GM12878 (cell line): ENCODE measurements at regions not wholly inside any gene's neighbourhood (a gene's known extent, or its start where the extent isn't known, plus 50 kb on each side); places are given as distances from the start of the nearest gene placed in this dataset.

ENCODE experiments used
- BHLHE40 ChIP-seq, 2 experiments: fragments of 450-650 bp in 1 of 2; IDR thresholded peaks; 2 replicates each; pipeline ENCODE4 v1.6.1; 2011 to 2017; ENCODE audit warnings: low read depth in 2 of 2, borderline replicate concordance in 1 of 2, improper control_type of control experiment in 1 of 2, low read length in 1 of 2, mild to moderate bottlenecking in 1 of 2
- EGR1 ChIP-seq, 2 experiments: IDR thresholded peaks; 1 replicate in 1 of 2; 2 replicates in 1 of 2; pipeline ENCODE4 v1.6.1; 2011 to 2012; ENCODE audit warnings: low read depth in 2 of 2, low read length in 2 of 2, borderline replicate concordance in 1 of 2, mild to moderate bottlenecking in 1 of 2, moderate library complexity in 1 of 2
- GABPA ChIP-seq: IDR thresholded peaks from 2 replicates; pipeline ENCODE4 v1.6.1; 2014; ENCODE audit warnings: antibody characterized with exemption, low read depth, mild to moderate bottlenecking, inconsistent platforms
- POLR2A ChIP-seq: IDR thresholded peaks from 2 replicates; pipeline ENCODE4 v1.6.1; 2011; ENCODE audit warnings: low read depth, mild to moderate bottlenecking, low read length
- RCOR1 ChIP-seq: conservative IDR thresholded peaks from 2 replicates; pipeline ENCODE4 v1.6.1; 2012; ENCODE audit warnings: low read depth, low read length, improper control_type of control experiment
- TF ChIP-seq, protein P1 (sequence below): fragments of 150-350 bp; IDR thresholded peaks from 2 replicates; pipeline ENCODE4 v1.6.1; 2016; ENCODE audit warnings: low read depth, low read length
- TF ChIP-seq, protein P2 (sequence below): IDR thresholded peaks from 2 replicates; pipeline ENCODE4 v1.6.1; 2011; ENCODE audit warnings: low read depth, low read length, improper control_type of control experiment, borderline replicate concordance
- TF ChIP-seq, protein P3 (sequence below), 3 experiments: IDR thresholded peaks in 2 of 3; conservative IDR thresholded peaks in 1 of 3; 2 replicates each; pipeline ENCODE4 v1.5.1; 2011; ENCODE audit warnings: low read depth in 3 of 3, low read length in 3 of 3, mild to moderate bottlenecking in 3 of 3, control low read depth in 2 of 3, moderate library complexity in 2 of 3, inconsistent platforms in 1 of 3, mixed read lengths in 1 of 3; ENCODE audit not compliant: control insufficient read depth in 2 of 3, insufficient read depth in 1 of 3; ENCODE audit errors: extremely low read depth in 1 of 3
- TF ChIP-seq, protein P4 (sequence below): fragments of 450-650 bp; IDR thresholded peaks from 2 replicates; pipeline ENCODE4 v1.6.1; 2016; ENCODE audit warnings: mild to moderate bottlenecking, moderate library complexity, borderline replicate concordance

DNA sequence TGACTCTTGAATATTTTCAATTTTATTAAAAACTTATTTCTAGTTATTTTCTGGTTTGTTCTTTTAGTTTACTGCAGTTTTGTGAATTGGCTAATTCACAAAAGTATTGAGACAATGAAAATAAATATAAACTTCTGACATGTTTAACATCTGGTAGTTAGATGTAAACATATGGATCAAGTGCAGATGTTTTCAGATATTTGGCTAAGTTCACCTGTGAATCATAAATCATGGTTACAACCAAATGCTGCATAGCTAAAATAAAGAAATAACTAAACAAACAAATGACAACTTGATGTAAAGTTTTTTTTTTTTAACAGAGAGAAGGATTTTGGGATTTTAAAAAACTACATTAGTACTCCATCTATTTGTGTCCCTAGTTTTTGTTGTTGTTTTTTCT lies 484.6 kb downstream of the SLCO4C1 start:
- TF ChIP-seq, protein P1, sequence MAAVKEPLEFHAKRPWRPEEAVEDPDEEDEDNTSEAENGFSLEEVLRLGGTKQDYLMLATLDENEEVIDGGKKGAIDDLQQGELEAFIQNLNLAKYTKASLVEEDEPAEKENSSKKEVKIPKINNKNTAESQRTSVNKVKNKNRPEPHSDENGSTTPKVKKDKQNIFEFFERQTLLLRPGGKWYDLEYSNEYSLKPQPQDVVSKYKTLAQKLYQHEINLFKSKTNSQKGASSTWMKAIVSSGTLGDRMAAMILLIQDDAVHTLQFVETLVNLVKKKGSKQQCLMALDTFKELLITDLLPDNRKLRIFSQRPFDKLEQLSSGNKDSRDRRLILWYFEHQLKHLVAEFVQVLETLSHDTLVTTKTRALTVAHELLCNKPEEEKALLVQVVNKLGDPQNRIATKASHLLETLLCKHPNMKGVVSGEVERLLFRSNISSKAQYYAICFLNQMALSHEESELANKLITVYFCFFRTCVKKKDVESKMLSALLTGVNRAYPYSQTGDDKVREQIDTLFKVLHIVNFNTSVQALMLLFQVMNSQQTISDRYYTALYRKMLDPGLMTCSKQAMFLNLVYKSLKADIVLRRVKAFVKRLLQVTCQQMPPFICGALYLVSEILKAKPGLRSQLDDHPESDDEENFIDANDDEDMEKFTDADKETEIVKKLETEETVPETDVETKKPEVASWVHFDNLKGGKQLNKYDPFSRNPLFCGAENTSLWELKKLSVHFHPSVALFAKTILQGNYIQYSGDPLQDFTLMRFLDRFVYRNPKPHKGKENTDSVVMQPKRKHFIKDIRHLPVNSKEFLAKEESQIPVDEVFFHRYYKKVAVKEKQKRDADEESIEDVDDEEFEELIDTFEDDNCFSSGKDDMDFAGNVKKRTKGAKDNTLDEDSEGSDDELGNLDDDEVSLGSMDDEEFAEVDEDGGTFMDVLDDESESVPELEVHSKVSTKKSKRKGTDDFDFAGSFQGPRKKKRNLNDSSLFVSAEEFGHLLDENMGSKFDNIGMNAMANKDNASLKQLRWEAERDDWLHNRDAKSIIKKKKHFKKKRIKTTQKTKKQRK, result no peak
- no peak for TF ChIP-seq POLR2A
- no peak for TF ChIP-seq GABPA
- TF ChIP-seq, protein P2, sequence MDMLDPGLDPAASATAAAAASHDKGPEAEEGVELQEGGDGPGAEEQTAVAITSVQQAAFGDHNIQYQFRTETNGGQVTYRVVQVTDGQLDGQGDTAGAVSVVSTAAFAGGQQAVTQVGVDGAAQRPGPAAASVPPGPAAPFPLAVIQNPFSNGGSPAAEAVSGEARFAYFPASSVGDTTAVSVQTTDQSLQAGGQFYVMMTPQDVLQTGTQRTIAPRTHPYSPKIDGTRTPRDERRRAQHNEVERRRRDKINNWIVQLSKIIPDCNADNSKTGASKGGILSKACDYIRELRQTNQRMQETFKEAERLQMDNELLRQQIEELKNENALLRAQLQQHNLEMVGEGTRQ, result no peak
- TF ChIP-seq, protein P3, sequence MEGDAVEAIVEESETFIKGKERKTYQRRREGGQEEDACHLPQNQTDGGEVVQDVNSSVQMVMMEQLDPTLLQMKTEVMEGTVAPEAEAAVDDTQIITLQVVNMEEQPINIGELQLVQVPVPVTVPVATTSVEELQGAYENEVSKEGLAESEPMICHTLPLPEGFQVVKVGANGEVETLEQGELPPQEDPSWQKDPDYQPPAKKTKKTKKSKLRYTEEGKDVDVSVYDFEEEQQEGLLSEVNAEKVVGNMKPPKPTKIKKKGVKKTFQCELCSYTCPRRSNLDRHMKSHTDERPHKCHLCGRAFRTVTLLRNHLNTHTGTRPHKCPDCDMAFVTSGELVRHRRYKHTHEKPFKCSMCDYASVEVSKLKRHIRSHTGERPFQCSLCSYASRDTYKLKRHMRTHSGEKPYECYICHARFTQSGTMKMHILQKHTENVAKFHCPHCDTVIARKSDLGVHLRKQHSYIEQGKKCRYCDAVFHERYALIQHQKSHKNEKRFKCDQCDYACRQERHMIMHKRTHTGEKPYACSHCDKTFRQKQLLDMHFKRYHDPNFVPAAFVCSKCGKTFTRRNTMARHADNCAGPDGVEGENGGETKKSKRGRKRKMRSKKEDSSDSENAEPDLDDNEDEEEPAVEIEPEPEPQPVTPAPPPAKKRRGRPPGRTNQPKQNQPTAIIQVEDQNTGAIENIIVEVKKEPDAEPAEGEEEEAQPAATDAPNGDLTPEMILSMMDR (IDR thresholded peaks at IDR 0.05 in 2 of 3, conservative IDR thresholded peaks at IDR 0.05 in 1 of 3; ENCODE audit: control insufficient read depth in 2 of 3, extremely low read depth in 1 of 3, insufficient read depth in 1 of 3, low read depth in 3 of 3, low read length in 3 of 3), result no peak
- TF ChIP-seq, protein P4, sequence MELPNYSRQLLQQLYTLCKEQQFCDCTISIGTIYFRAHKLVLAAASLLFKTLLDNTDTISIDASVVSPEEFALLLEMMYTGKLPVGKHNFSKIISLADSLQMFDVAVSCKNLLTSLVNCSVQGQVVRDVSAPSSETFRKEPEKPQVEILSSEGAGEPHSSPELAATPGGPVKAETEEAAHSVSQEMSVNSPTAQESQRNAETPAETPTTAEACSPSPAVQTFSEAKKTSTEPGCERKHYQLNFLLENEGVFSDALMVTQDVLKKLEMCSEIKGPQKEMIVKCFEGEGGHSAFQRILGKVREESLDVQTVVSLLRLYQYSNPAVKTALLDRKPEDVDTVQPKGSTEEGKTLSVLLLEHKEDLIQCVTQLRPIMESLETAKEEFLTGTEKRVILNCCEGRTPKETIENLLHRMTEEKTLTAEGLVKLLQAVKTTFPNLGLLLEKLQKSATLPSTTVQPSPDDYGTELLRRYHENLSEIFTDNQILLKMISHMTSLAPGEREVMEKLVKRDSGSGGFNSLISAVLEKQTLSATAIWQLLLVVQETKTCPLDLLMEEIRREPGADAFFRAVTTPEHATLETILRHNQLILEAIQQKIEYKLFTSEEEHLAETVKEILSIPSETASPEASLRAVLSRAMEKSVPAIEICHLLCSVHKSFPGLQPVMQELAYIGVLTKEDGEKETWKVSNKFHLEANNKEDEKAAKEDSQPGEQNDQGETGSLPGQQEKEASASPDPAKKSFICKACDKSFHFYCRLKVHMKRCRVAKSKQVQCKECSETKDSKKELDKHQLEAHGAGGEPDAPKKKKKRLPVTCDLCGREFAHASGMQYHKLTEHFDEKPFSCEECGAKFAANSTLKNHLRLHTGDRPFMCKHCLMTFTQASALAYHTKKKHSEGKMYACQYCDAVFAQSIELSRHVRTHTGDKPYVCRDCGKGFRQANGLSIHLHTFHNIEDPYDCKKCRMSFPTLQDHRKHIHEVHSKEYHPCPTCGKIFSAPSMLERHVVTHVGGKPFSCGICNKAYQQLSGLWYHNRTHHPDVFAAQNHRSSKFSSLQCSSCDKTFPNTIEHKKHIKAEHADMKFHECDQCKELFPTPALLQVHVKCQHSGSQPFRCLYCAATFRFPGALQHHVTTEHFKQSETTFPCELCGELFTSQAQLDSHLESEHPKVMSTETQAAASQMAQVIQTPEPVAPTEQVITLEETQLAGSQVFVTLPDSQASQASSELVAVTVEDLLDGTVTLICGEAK, result no peak
- TF ChIP-seq BHLHE40 (IDR thresholded peaks at IDR 0.05; ENCODE audit: borderline replicate concordance in 1 of 2, low read depth in 2 of 2, low read length in 1 of 2), result no peak
- no peak for TF ChIP-seq RCOR1
- no peak for TF ChIP-seq EGR1 (IDR thresholded peaks at IDR 0.05; ENCODE audit: borderline replicate concordance in 1 of 2, low read depth in 2 of 2, low read length in 2 of 2)
